ENCODE measurements at regions not wholly inside any gene's neighbourhood (a gene's known extent, or its start where the extent isn't known, plus 50 kb on each side); places are given as distances from the start of the nearest gene placed in this dataset.

GRCh38 chr6:169160855-169161560 lies 92.6 kb downstream of the THBS2 start:
- no peak for TF ChIP-seq POLR2A (IDR thresholded peaks at IDR 0.05)
- TF ChIP-seq CTCF (IDR thresholded peaks at IDR 0.05) = no peak
- TF ChIP-seq EP300 (IDR thresholded peaks at IDR 0.05) = no peak

Data from tibial nerve (tissue), 4 donors.